Esophagus muscularis mucosa (tissue), 3 donors: ENCODE measurements at regions not wholly inside any gene's neighbourhood (a gene's known extent, or its start where the extent isn't known, plus 50 kb on each side); places are given as distances from the start of the nearest gene placed in this dataset.

ENCODE experiments used
- POLR2A ChIP-seq: fragments of 450-650 bp; IDR thresholded peaks from one replicate; pipeline ENCODE4 v1.6.1; 2017; ENCODE audit warnings: antibody characterized with exemption, moderate library complexity, mild to moderate bottlenecking, low read depth
- TF ChIP-seq, protein P1 (sequence below), 3 experiments: fragments of 200-600 bp in 2 of 3; fragments of 450-650 bp in 1 of 3; sonication (generic) in 2 of 3; IDR thresholded peaks; one replicate each; pipeline ENCODE4 v1.5.1; 2017 to 2019; ENCODE audit warnings: antibody characterized with exemption in 3 of 3, mild to moderate bottlenecking in 2 of 3, moderate library complexity in 1 of 3

DNA sequence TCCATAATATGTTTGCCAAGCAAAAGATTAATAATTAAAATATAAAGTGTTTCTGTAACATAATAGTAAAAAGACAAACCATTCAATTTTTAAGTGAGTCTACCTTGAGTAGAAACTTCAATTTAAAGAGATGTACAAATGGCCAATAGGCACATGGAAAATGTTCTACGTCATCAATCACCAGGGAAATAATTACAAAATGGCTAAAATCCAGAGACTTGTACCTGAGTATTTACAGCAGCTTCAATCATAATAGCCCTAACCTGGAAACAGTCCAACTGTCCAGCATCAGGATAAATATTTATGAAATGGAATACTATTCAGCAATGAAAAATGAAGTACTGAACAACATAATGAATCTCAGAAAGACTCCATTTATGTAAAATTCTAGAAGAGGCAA lies 95.5 kb upstream of the FAR2 start:
- TF ChIP-seq, protein P1, sequence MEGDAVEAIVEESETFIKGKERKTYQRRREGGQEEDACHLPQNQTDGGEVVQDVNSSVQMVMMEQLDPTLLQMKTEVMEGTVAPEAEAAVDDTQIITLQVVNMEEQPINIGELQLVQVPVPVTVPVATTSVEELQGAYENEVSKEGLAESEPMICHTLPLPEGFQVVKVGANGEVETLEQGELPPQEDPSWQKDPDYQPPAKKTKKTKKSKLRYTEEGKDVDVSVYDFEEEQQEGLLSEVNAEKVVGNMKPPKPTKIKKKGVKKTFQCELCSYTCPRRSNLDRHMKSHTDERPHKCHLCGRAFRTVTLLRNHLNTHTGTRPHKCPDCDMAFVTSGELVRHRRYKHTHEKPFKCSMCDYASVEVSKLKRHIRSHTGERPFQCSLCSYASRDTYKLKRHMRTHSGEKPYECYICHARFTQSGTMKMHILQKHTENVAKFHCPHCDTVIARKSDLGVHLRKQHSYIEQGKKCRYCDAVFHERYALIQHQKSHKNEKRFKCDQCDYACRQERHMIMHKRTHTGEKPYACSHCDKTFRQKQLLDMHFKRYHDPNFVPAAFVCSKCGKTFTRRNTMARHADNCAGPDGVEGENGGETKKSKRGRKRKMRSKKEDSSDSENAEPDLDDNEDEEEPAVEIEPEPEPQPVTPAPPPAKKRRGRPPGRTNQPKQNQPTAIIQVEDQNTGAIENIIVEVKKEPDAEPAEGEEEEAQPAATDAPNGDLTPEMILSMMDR (IDR thresholded peaks at IDR 0.05): no peak
- TF ChIP-seq POLR2A: no peak
